GM18868 (cell line): ENCODE measurements at regions not wholly inside any gene's neighbourhood (a gene's known extent, or its start where the extent isn't known, plus 50 kb on each side); places are given as distances from the start of the nearest gene placed in this dataset.
"Not testable (repeated sequence)": the region's sequence is repeated elsewhere in the genome, so short reads cannot be mapped to it uniquely, and the experiment has no call there.

Experiments used
- ATAC-seq: cut with Tn5 transposase; IDR thresholded peaks from one replicate; pipeline ENCODE4 v1.9.1; 2021; ENCODE audit warnings: mild to moderate bottlenecking, moderate library complexity; ENCODE audit not compliant: unreplicated experiment

GRCh38 chr13:55615081-55615480 is 1525.6 kb upstream of the PRR20A start:
- ATAC-seq: no peak

- no peak for ATAC-seq
Observed at GRCh38 chr13:55617241-55617640, 1523.5 kb upstream of the PRR20A start.

GRCh38 chr13:55627221-55627620 is 1513.5 kb upstream of the PRR20A start:
- ATAC-seq: no peak

GRCh38 chr13:55632402-55632801 is 1508.3 kb upstream of the PRR20A start:
- ATAC-seq: no peak

- no peak for ATAC-seq
Observed at GRCh38 chr13:55649485-55649884, 1491.2 kb upstream of the PRR20A start.

GRCh38 chr13:55652657-55653056 is 1488.1 kb upstream of the PRR20A start:
- ATAC-seq: no peak

- ATAC-seq: no peak
Observed at GRCh38 chr13:55653497-55653896, 1487.2 kb upstream of the PRR20A start.

GRCh38 chr13:55654243-55654642 is 1486.5 kb upstream of the PRR20A start:
- ATAC-seq: no peak

GRCh38 chr13:55660264-55660663 is 1480.5 kb upstream of the PRR20A start:
- not testable (repeated sequence) for ATAC-seq

- ATAC-seq: no peak
Observed at GRCh38 chr13:55660851-55661250, 1479.9 kb upstream of the PRR20A start.

- ATAC-seq: no peak
Observed at GRCh38 chr13:55661505-55661904, 1479.2 kb upstream of the PRR20A start.

- ATAC-seq: no peak
Observed at GRCh38 chr13:55664178-55664577, 1476.5 kb upstream of the PRR20A start.

GRCh38 chr13:55669051-55669450 is 1471.7 kb upstream of the PRR20A start:
- ATAC-seq: no peak

GRCh38 chr13:55673910-55674309 is 1466.8 kb upstream of the PRR20A start:
- ATAC-seq: no peak

- no peak for ATAC-seq
Observed at GRCh38 chr13:55682776-55683175, 1457.9 kb upstream of the PRR20A start.

GRCh38 chr13:55705526-55705925 is 1435.2 kb upstream of the PRR20A start:
- no peak for ATAC-seq

GRCh38 chr13:55705971-55706370 is 1434.7 kb upstream of the PRR20A start:
- no peak for ATAC-seq

- ATAC-seq: no peak
Observed at GRCh38 chr13:55714120-55714519, 1426.6 kb upstream of the PRR20A start.

- ATAC-seq: no peak
Observed at GRCh38 chr13:55727683-55728082, 1413.0 kb upstream of the PRR20A start.

GRCh38 chr13:55728247-55728646 is 1412.5 kb upstream of the PRR20A start:
- no peak for ATAC-seq

- no peak for ATAC-seq
Observed at GRCh38 chr13:55745828-55746227, 1394.9 kb upstream of the PRR20A start.

- no peak for ATAC-seq
Observed at GRCh38 chr13:55761986-55762385, 1378.7 kb upstream of the PRR20A start.

GRCh38 chr13:55777612-55778011 is 1363.1 kb upstream of the PRR20A start:
- ATAC-seq: no peak

GRCh38 chr13:55783841-55784240 is 1356.9 kb upstream of the PRR20A start:
- no peak for ATAC-seq
